GM10248 (cell line): ENCODE measurements at regions not wholly inside any gene's neighbourhood (a gene's known extent, or its start where the extent isn't known, plus 50 kb on each side); places are given as distances from the start of the nearest gene placed in this dataset.
A peak's percentile ranks its signal among the peaks of the same experiment; 100 is the strongest.

Source experiments
- CTCF ChIA-PET: fragments of 300-600 bp; sonication (Branson Sonifier 250); formaldehyde crosslinking; extraction: SDS; loops from one replicate; lab custom pipeline; 2021; ENCODE audit warnings: antibody characterized with exemption; lab: Yijun Ruan, JAX
- POLR2A ChIA-PET: fragments of 350-650 bp; sonication (Branson Sonifier 250); formaldehyde crosslinking; extraction: SDS; loops from one replicate; lab custom pipeline; 2020; ENCODE audit warnings: antibody characterized with exemption; lab: Yijun Ruan, JAX
- DNase-seq: peaks from one replicate; pipeline ENCODE4 v3.0.0; 2012; ENCODE audit errors: extremely low spot score
- CTCF ChIP-seq: IDR thresholded peaks from 2 replicates; pipeline ENCODE4 v1.5.1; 2012; ENCODE audit warnings: mild to moderate bottlenecking, low read depth; ENCODE audit errors: extremely low read depth, missing control alignments, control extremely low read depth

DNA sequence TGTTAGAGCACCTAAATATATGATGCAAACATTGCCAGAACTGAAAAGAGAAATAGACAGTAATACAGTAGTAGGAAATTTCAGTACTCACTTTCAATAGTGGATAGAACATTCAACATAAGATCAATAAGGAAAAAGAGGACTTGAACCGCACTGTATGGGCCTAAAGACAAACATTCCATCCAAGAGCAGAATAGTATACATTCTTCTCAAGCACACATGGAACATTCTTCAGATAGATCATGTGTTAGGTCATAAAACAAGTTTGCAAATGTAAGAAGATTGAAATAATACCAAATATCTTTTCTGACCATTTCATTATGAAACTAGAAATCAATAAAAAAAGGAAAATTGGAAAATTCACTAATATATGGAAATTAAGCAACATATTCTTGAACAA, 185.4 kb upstream of the FOXP2 start:
- TF ChIP-seq CTCF = no peak
- POLR2A ChIA-PET = no interaction called here
- CTCF ChIA-PET = no interaction called here
- no peak for DNase-seq

DNA sequence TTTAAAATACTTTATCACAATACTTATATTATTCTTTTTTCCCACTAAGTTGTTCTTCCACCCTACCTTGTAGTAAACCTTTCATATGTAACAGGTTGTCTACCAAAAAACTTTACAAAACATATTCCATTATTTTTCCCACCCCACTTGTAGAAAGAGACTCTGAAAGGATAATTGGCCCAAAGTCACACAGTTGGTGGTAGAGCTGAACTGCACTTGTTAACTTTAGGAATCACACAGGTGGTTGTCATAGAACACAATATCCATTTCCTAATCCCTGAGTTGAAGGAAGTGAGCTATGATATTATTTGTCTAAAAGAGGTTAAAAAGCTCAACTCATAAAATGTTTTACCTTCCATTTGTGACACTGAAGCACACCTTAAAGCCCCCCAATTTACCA, 188.8 kb upstream of the FOXP2 start:
- POLR2A ChIA-PET = no interaction called here
- CTCF ChIA-PET = interaction anchor here (1.2 kb wide), 1 partner anchor 13 kb away, joined by 3 read pairs; no protein-coding TSS in a partner anchor
- no peak for TF ChIP-seq CTCF

GRCh38 chr7:114218283-114218682, 196.3 kb upstream of the FOXP2 start:
- no peak for DNase-seq
- ChIA-PET CTCF (interaction anchor here (1.1 to 1.9 kb wide), 3 partner anchors 18 to 29 kb away, joined by 3 to 4 read pairs (median 3); no protein-coding TSS in a partner anchor), POLR2A (interaction anchor here (0.6 kb wide), 1 partner anchor 44 kb away, joined by 3 read pairs; no protein-coding TSS in a partner anchor)
- no peak for TF ChIP-seq CTCF

More for the DNA sequence above, 188.8 kb upstream of the FOXP2 start:
- DNase-seq = no peak

GRCh38 chr7:114217026-114217806, 197.4 kb upstream of the FOXP2 start:
- TF ChIP-seq CTCF = peak; percentile 12
- DNase-seq = no peak
- POLR2A ChIA-PET = no interaction called here
- CTCF ChIA-PET = interaction anchor here (1.6 to 1.9 kb wide), 2 partner anchors 22 to 30 kb away, joined by 3 to 4 read pairs; no protein-coding TSS in a partner anchor

DNA sequence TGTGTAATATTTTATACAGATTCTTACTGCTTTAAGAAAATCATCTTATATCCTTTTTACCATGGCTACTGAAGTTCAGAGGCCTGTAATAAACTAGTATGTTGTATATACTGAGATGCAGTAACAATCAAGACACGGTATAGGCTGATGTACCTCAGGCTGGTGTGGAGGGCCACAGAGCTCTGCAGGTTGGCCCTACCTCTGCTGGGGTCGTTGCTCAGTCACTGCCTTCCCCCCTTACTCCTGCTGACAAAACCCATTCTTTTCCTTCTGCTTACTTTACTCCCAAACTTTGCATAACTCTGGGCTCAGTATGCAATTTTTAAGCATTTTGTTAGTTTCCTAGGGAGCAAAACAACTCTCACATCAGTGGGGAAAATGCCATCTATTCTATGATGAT, 200.1 kb upstream of the FOXP2 start:
- TF ChIP-seq CTCF = no peak
- ChIA-PET POLR2A (no interaction called here), CTCF (no interaction called here)
- no peak for DNase-seq

DNA sequence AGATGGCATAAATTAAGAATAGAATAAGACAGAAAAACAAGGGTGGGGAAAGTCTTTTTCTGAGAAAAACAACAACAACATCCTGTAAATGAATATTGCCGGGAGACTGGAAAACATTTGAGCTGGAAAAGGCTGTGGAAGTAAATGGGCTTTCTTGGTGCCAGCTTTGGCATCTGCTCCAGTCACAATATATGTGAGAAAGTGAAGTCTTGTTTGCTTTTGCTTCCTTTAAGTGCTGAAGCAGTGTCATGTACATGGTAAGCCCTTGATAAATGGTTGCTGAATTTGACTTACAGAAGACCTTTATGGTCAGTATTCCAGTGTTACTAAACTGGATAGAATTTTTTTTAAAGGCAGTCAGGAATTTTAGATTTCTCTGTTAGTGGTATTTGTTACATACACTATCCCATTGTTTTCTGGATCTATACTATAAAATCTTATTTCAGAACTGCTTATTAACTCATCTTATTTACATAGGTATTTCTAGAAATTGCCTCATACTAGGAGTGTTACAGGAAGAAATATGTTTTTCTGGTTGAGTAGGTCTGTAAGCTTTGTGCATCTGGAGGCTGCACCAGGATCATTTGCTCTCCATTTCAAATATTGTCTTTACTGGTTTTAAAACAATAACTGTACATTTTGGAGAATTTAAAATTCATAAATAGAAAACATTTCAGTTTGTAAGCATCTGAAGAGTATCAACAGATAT, 201.7 kb upstream of the FOXP2 start:
- ChIA-PET POLR2A (no interaction called here), CTCF (interaction anchor here (1.5 kb wide), 1 partner anchor 201 kb away, joined by 3 read pairs; the partner anchor contains the start of gene FOXP2)
- no peak for DNase-seq
- TF ChIP-seq CTCF = no peak
